ENCODE measurements at regions not wholly inside any gene's neighbourhood (a gene's known extent, or its start where the extent isn't known, plus 50 kb on each side); places are given as distances from the start of the nearest gene placed in this dataset.

- TF ChIP-seq PRDM2 (tag by site-specific recombination; IDR thresholded peaks at IDR 0.05; ENCODE audit: borderline replicate concordance) (no peak), CTCF (tag by site-specific recombination; IDR thresholded peaks at IDR 0.05) (no peak), ZFP41 (tag by site-specific recombination; IDR thresholded peaks at IDR 0.05; ENCODE audit: borderline replicate concordance) (no peak), ZNF274 (IDR thresholded peaks at IDR 0.05; ENCODE audit: low read length) (no peak), ZNF274 (tag by site-specific recombination; IDR thresholded peaks at IDR 0.05; ENCODE audit: borderline replicate concordance) (no peak), ZNF639 (tag by site-specific recombination; IDR thresholded peaks at IDR 0.05) (no peak), PRDM4 (tag by site-specific recombination; IDR thresholded peaks at IDR 0.05) (no peak), ZNF768 (tag by site-specific recombination; IDR thresholded peaks at IDR 0.05) (no peak)
Measured at GRCh38 chr12:30416631-30417030, 279.0 kb downstream of the IPO8 start.

All from HEK293 (cell line).